Mucosa of rectum (tissue), 2 donors: ENCODE measurements at regions not wholly inside any gene's neighbourhood (a gene's known extent, or its start where the extent isn't known, plus 50 kb on each side); places are given as distances from the start of the nearest gene placed in this dataset.

ENCODE experiments used
- H3K27ac ChIP-seq, 2 donors: one replicate each; pipeline ENCODE4 v1.7.0; 2013; ENCODE audit warnings: inconsistent platforms in 2 of 2, low read depth in 2 of 2, low read length in 2 of 2
- H3K27me3 ChIP-seq, 2 donors: one replicate each; pipeline ENCODE4 v1.7.0; 2013; ENCODE audit warnings: low read length in 2 of 2; ENCODE audit not compliant: control insufficient read depth in 2 of 2, insufficient read depth in 2 of 2
- H3K36me3 ChIP-seq, 2 donors: one replicate each; pipeline ENCODE4 v1.7.0; 2013; ENCODE audit warnings: low read length in 2 of 2; ENCODE audit not compliant: control insufficient read depth in 2 of 2, insufficient read depth in 2 of 2
- H3K4me1 ChIP-seq, 2 donors: one replicate each; pipeline ENCODE4 v1.7.0; 2013; ENCODE audit warnings: low read length in 2 of 2, mild to moderate bottlenecking in 1 of 2; ENCODE audit not compliant: control insufficient read depth in 2 of 2, insufficient read depth in 2 of 2
- H3K4me3 ChIP-seq, 2 donors: one replicate each; pipeline ENCODE4 v1.7.0; 2013; ENCODE audit warnings: low read length in 2 of 2
- H3K9ac ChIP-seq, 2 donors: one replicate each; pipeline ENCODE4 v1.7.0; 2013; ENCODE audit warnings: low read length in 2 of 2, low read depth in 1 of 2, mild to moderate bottlenecking in 1 of 2
- H3K9me3 ChIP-seq, 2 donors: one replicate each; pipeline ENCODE4 v1.7.0; 2013; ENCODE audit warnings: low read length in 2 of 2; ENCODE audit not compliant: control insufficient read depth in 2 of 2
- donor health status: healthy.
- donor health status: Normal muscosa, but diverticular disease.

DNA sequence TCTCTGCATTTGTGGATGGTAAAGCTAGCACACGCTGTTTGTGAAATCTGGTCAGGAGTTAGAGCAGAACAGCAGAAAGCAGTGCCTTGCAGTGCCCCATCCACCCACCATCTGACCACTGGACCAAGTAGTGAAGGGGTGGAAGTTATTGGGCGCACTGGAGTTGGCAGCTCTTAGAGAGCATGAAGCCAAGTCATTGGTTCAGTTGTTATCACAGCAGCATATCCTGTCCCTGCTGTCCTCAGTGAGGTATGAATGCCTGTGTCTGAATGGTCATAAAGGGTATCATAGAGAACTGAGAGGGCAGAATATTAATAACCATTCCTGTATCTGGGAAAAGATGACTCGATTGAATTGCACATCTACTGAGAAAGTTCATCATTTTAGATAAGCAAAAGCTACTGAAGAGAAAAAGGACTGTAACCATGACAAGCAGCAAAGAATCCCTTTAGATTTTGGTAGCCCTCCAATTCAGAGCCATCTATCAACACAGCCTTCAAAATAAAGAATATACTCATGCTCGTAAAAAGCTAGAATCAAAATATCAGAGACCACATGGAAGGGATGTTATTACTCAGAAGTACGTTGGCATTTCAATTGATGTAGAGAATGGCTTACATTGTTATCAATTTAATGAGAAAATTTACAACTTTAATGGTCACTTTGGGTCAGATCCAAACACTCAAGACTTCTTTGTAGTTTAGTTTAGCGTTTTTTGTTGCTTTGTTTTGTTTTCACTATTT is 919.0 kb downstream of the EFNB2 start:
- no peaks in the 10 kb centered on the region for H3K36me3 ChIP-seq
- H3K9ac ChIP-seq = no peak overlapping the region
- H3K9me3 ChIP-seq = no peaks in the 10 kb centered on the region
- H3K4me1 ChIP-seq = no peaks in the 10 kb centered on the region
- H3K27ac ChIP-seq = no peak overlapping the region
- no peaks in the 10 kb centered on the region for H3K27me3 ChIP-seq
- no peak overlapping the region for H3K4me3 ChIP-seq

GRCh38 chr13:105612541-105612940 is 922.9 kb downstream of the EFNB2 start:
- no peaks in the 10 kb centered on the region for H3K36me3 ChIP-seq
- H3K9ac ChIP-seq = no peak overlapping the region
- no peak overlapping the region for H3K27ac ChIP-seq
- H3K4me1 ChIP-seq = peaks cover 0 to 6% of the 10 kb centered on the region in 2 donors
- no peaks in the 10 kb centered on the region for H3K27me3 ChIP-seq
- H3K9me3 ChIP-seq = no peaks in the 10 kb centered on the region
- no peak overlapping the region for H3K4me3 ChIP-seq

DNA sequence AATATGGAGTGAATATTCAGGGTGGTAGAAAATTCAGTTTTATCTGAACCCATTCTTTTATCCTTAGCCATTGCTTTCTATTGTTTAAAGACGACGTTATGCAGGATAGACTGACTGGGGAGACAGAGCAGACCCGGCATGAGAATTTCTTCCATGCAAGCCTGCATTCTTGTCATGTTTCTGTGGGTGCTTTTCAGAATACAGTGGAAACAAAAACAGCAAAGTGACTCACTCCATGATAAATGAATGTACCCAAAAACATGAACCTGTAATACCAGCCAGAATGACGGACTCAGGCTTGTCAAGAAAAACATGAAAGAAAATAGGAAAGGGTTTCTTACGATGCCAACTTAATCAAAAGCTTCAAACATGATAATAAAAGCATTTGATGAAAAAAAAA is 924.0 kb downstream of the EFNB2 start:
- no peaks in the 10 kb centered on the region for H3K27me3 ChIP-seq
- no peaks in the 10 kb centered on the region for H3K9me3 ChIP-seq
- no peak overlapping the region for H3K27ac ChIP-seq
- H3K9ac ChIP-seq = no peak overlapping the region
- peaks cover 0 to 6% of the 10 kb centered on the region in 2 donors for H3K4me1 ChIP-seq
- H3K4me3 ChIP-seq = no peak overlapping the region
- H3K36me3 ChIP-seq = no peaks in the 10 kb centered on the region

GRCh38 chr13:105608104-105608503 is 927.4 kb downstream of the EFNB2 start:
- no peak overlapping the region for H3K27ac ChIP-seq
- peaks cover 0 to 7% of the 10 kb centered on the region in 2 donors for H3K4me1 ChIP-seq
- no peak overlapping the region for H3K9ac ChIP-seq
- no peaks in the 10 kb centered on the region for H3K9me3 ChIP-seq
- H3K36me3 ChIP-seq = no peaks in the 10 kb centered on the region
- H3K27me3 ChIP-seq = no peaks in the 10 kb centered on the region
- H3K4me3 ChIP-seq = no peak overlapping the region

- no peak overlapping the region for H3K4me3 ChIP-seq
- H3K36me3 ChIP-seq = no peaks in the 10 kb centered on the region
- peaks cover 0 to 10% of the 10 kb centered on the region in 2 donors for H3K4me1 ChIP-seq
- H3K9me3 ChIP-seq = no peaks in the 10 kb centered on the region
- no peak overlapping the region for H3K27ac ChIP-seq
- H3K9ac ChIP-seq = no peak overlapping the region
- H3K27me3 ChIP-seq = no peaks in the 10 kb centered on the region
Measured at GRCh38 chr13:105607426-105607825, 928.0 kb downstream of the EFNB2 start.

DNA sequence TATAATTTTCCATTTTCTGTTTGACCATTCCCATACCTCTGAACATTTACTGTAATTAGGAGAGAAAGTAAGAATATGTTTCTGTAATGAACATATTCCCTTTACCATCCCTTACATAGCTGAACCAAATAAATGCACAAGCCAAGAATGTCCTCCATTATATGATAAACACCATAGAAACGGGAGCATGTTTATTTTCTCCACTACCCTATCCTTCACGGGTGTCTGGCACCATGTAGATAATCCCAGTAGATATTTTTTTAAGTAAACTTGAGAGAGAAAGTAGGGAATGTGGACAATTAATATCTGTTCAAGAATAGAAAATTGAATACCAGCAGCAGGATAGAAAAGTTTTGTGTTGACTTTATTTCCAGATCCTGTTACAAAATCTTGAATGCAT is 928.4 kb downstream of the EFNB2 start:
- no peaks in the 10 kb centered on the region for H3K9me3 ChIP-seq
- no peaks in the 10 kb centered on the region for H3K36me3 ChIP-seq
- no peaks in the 10 kb centered on the region for H3K27me3 ChIP-seq
- no peak overlapping the region for H3K9ac ChIP-seq
- H3K4me3 ChIP-seq = no peak overlapping the region
- H3K4me1 ChIP-seq = peaks cover 0 to 10% of the 10 kb centered on the region in 2 donors
- H3K27ac ChIP-seq = no peak overlapping the region

- Histone ChIP-seq H3K27ac (no peak overlapping the region), H3K4me1 (peaks cover 0 to 8% of the 10 kb centered on the region in 2 donors), H3K36me3 (no peaks in the 10 kb centered on the region)
Measured at GRCh38 chr13:105602956-105603670, 932.3 kb downstream of the EFNB2 start.

GRCh38 chr13:105599477-105600037 is 935.9 kb downstream of the EFNB2 start:
- Histone ChIP-seq H3K36me3 (no peaks in the 10 kb centered on the region), H3K4me1 (peaks cover 0 to 4% of the 10 kb centered on the region in 2 donors), H3K9ac (no peak overlapping the region), H3K27me3 (no peaks in the 10 kb centered on the region), H3K27ac (no peak overlapping the region), H3K4me3 (no peak overlapping the region), H3K9me3 (no peaks in the 10 kb centered on the region)

More at GRCh38 chr13:105602956-105603670, 932.3 kb downstream of the EFNB2 start:
- H3K9ac ChIP-seq = no peak overlapping the region
- H3K27me3 ChIP-seq = no peaks in the 10 kb centered on the region
- no peak overlapping the region for H3K4me3 ChIP-seq
- H3K9me3 ChIP-seq = no peaks in the 10 kb centered on the region

DNA sequence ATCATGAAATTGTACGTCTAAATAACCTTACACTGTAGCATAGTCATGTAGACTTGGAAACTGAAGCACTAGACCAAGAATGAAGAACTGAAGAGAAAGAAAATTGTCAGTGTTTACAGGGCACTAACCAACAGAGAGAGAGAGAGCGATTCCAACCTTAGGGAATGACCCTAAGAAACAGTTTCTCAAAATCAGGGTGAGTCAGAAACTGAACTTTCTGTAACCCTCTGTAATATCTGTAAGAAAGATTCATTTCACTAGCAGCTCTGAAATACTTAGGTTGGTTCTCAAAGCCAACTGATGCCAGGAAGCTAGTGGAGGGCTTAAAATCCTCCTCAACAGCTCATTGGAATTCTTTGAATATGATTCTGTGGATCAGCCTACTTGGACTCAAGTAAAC is 936.9 kb downstream of the EFNB2 start:
- no peak overlapping the region for H3K27ac ChIP-seq
- H3K36me3 ChIP-seq = no peaks in the 10 kb centered on the region
- peaks cover 0 to 4% of the 10 kb centered on the region in 2 donors for H3K4me1 ChIP-seq
- no peak overlapping the region for H3K4me3 ChIP-seq
- no peaks in the 10 kb centered on the region for H3K9me3 ChIP-seq
- no peak overlapping the region for H3K9ac ChIP-seq
- no peaks in the 10 kb centered on the region for H3K27me3 ChIP-seq

DNA sequence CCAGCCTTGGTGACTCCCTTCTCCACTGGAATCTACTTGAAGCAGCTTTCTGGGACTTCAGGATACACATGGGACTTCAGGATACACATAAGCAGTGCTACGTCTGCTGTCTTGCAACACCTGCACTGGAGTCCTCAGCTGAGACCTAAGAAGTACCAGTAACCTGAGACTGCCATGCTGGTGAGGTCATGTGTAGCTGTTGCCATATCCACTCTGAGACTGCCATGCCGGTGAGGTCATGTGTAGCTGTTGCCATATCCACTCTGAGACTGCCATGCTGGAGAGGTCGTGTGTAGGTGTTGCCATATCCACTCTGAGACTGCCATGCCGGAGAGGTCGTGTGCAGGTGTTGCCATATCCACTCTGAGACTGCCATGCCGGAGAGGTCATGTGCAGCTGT is 937.9 kb downstream of the EFNB2 start:
- Histone ChIP-seq H3K4me3 (no peak overlapping the region), H3K27me3 (no peaks in the 10 kb centered on the region), H3K4me1 (no peaks in the 10 kb centered on the region), H3K9me3 (no peaks in the 10 kb centered on the region), H3K27ac (no peak overlapping the region), H3K36me3 (no peaks in the 10 kb centered on the region), H3K9ac (no peak overlapping the region)
